IMR-90 (cell line): ENCODE measurements at regions not wholly inside any gene's neighbourhood (a gene's known extent, or its start where the extent isn't known, plus 50 kb on each side); places are given as distances from the start of the nearest gene placed in this dataset.

Source experiments
- ATAC-seq: fragments of 200-7000 bp; cut with Tn5 transposase; 2 replicates; pipeline ENCODE4 v1.9.1; 2020; ENCODE audit warnings: low read depth, mild to moderate bottlenecking, moderate library complexity
- BruUV-seq: library from RNA; stranded (reverse); fragments of 400-500 nt; replicated peaks from 2 replicates; lab custom pipeline; 2021; lab: Mats Ljungman, UMichigan
- CTCF ChIA-PET: fragments of 300-600 bp; formaldehyde crosslinking; extraction: SDS; loops from one replicate; lab custom pipeline; 2021; ENCODE audit warnings: antibody characterized with exemption; lab: Yijun Ruan, JAX
- POLR2A ChIA-PET: fragments of 300-600 bp; sonication (Branson Sonifier 250); formaldehyde crosslinking; loops from one replicate; lab custom pipeline; 2022; ENCODE audit warnings: antibody characterized with exemption; ENCODE audit not compliant: unreplicated experiment; lab: Charles Lee
- DNase-seq: peaks from one replicate; pipeline ENCODE4 v3.0.0; 2013
- H2AFZ ChIP-seq: replicated peaks from 2 replicates; pipeline ENCODE3; 2013; ENCODE audit warnings: low read length, mild to moderate bottlenecking; ENCODE audit not compliant: poor library complexity
- H2AK5ac ChIP-seq: 2 replicates; pipeline ENCODE4 v1.6.1; 2013; ENCODE audit warnings: low read depth, low read length, inconsistent platforms
- H2AK9ac ChIP-seq: replicated peaks from 2 replicates; pipeline ENCODE3; 2013; ENCODE audit warnings: mild to moderate bottlenecking, low read depth, low read length, moderate library complexity; ENCODE audit not compliant: poor library complexity
- H2BK120ac ChIP-seq: 2 replicates; pipeline ENCODE4 v1.6.1; 2013; ENCODE audit warnings: low read depth, low read length, inconsistent platforms
- H2BK15ac ChIP-seq: 3 replicates; pipeline ENCODE4 v1.6.1; 2013; ENCODE audit warnings: low read depth, low read length, inconsistent platforms
- H2BK20ac ChIP-seq: 2 replicates; pipeline ENCODE4 v1.6.1; 2013; ENCODE audit warnings: low read depth, mild to moderate bottlenecking, inconsistent platforms, low read length, moderate library complexity
- H2BK5ac ChIP-seq: 2 replicates; pipeline ENCODE4 v1.6.1; 2013; ENCODE audit warnings: mild to moderate bottlenecking, low read depth, low read length, inconsistent platforms; ENCODE audit not compliant: poor library complexity, severe bottlenecking
- H3K14ac ChIP-seq: replicated peaks from 2 replicates; pipeline ENCODE4 v1.6.1; 2013; ENCODE audit warnings: low read depth, low read length, inconsistent platforms
- H3K18ac ChIP-seq: 2 replicates; pipeline ENCODE4 v1.6.1; 2013; ENCODE audit warnings: low read depth, low read length, control low read depth
- H3K23ac ChIP-seq: 2 replicates; pipeline ENCODE4 v1.6.1; 2013; ENCODE audit warnings: low read depth, low read length, inconsistent platforms
- H3K27ac ChIP-seq: 2 replicates; pipeline ENCODE4 v1.5.1; 2013; ENCODE audit warnings: mild to moderate bottlenecking, control low read depth, low read length; ENCODE audit not compliant: insufficient read depth
- H3K27me3 ChIP-seq: 2 replicates; pipeline ENCODE4 v1.6.1; 2013; ENCODE audit warnings: low read length; ENCODE audit not compliant: control insufficient read depth, insufficient read depth
- H3K36me3 ChIP-seq: 2 replicates; pipeline ENCODE4 v1.6.1; 2013; ENCODE audit warnings: low read length, mixed read lengths; ENCODE audit not compliant: control insufficient read depth, insufficient read depth
- H3K4ac ChIP-seq: 2 replicates; pipeline ENCODE4 v1.6.1; 2013; ENCODE audit warnings: low read depth, low read length, inconsistent platforms
- H3K4me1 ChIP-seq: 2 replicates; pipeline ENCODE4 v1.6.1; 2013; ENCODE audit warnings: low read length, mixed read lengths; ENCODE audit not compliant: control insufficient read depth, insufficient read depth
- H3K4me2 ChIP-seq: 2 replicates; pipeline ENCODE4 v1.6.1; 2013; ENCODE audit warnings: low read depth, mild to moderate bottlenecking, control low read depth, low read length, moderate library complexity
- H3K4me3 ChIP-seq: 2 replicates; pipeline ENCODE4 v1.5.1; 2013; ENCODE audit warnings: low read depth, mild to moderate bottlenecking, control low read depth, low read length, moderate library complexity; ENCODE audit not compliant: insufficient read depth
- H3K56ac ChIP-seq: 2 replicates; pipeline ENCODE4 v1.6.1; 2013; ENCODE audit warnings: low read length, inconsistent platforms; ENCODE audit not compliant: insufficient read depth; ENCODE audit errors: extremely low read depth
- H3K79me1 ChIP-seq, 2 experiments: 2 replicates each; pipeline ENCODE4 v1.6.1; 2013; ENCODE audit warnings: low read length in 2 of 2, inconsistent platforms in 1 of 2, low read depth in 1 of 2
- H3K9ac ChIP-seq: 2 replicates; pipeline ENCODE4 v1.6.1; 2013; ENCODE audit warnings: low read depth, low read length, control low read depth
- H3K9me1 ChIP-seq: 2 replicates; pipeline ENCODE4 v1.6.1; 2013; ENCODE audit warnings: low read length, inconsistent platforms; ENCODE audit not compliant: insufficient read depth
- H3K9me3 ChIP-seq: 2 replicates; pipeline ENCODE4 v1.6.1; 2013; ENCODE audit warnings: low read length; ENCODE audit not compliant: control insufficient read depth, insufficient read depth
- H4K20me1 ChIP-seq: 2 replicates; pipeline ENCODE4 v1.6.1; 2013; ENCODE audit warnings: low read length, inconsistent platforms; ENCODE audit not compliant: insufficient read depth
- H4K5ac ChIP-seq: 2 replicates; pipeline ENCODE4 v1.6.1; 2013; ENCODE audit warnings: mild to moderate bottlenecking, low read depth, low read length, control low read depth
- H4K8ac ChIP-seq, 2 experiments: 2 replicates each; pipeline ENCODE4 v1.6.1; 2013; ENCODE audit warnings: low read depth in 2 of 2, low read length in 2 of 2, control low read depth in 1 of 2, inconsistent platforms in 1 of 2
- H4K91ac ChIP-seq: 2 replicates; pipeline ENCODE4 v1.6.1; 2013; ENCODE audit warnings: low read depth, low read length, inconsistent platforms; ENCODE audit not compliant: insufficient read depth
- BHLHE40 ChIP-seq: fragments of 150-350 bp; IDR thresholded peaks from 2 replicates; pipeline ENCODE4 v1.6.1; 2016; ENCODE audit warnings: mild to moderate bottlenecking, low read depth, low read length
- CHD1 ChIP-seq: IDR thresholded peaks from 2 replicates; pipeline ENCODE4 v1.6.1; 2012; ENCODE audit warnings: low read depth, low read length, improper control_type of control experiment
- ELK1 ChIP-seq: fragments of 150-350 bp; IDR thresholded peaks from 2 replicates; pipeline ENCODE4 v1.6.1; 2016; ENCODE audit warnings: low read depth, mild to moderate bottlenecking, low read length, moderate library complexity, borderline replicate concordance
- FOS ChIP-seq: fragments of 150-350 bp; IDR thresholded peaks from 2 replicates; pipeline ENCODE4 v1.6.1; 2016; ENCODE audit warnings: low read depth, low read length
- MAFK ChIP-seq: IDR thresholded peaks from 2 replicates; pipeline ENCODE4 v1.6.1; 2012; ENCODE audit warnings: low read depth, low read length, improper control_type of control experiment
- MAZ ChIP-seq: IDR thresholded peaks from 2 replicates; pipeline ENCODE4 v1.6.1; 2012; ENCODE audit warnings: low read depth, mild to moderate bottlenecking, low read length, improper control_type of control experiment, moderate library complexity, borderline replicate concordance
- MXI1 ChIP-seq: IDR thresholded peaks from 2 replicates; pipeline ENCODE4 v1.6.1; 2012; ENCODE audit warnings: low read depth, mild to moderate bottlenecking, low read length, moderate library complexity, borderline replicate concordance
- NFE2L2 ChIP-seq: fragments of 150-350 bp; IDR thresholded peaks from 2 replicates; pipeline ENCODE4 v1.6.1; 2016; ENCODE audit warnings: low read depth, mild to moderate bottlenecking, low read length
- POLR2A ChIP-seq: IDR thresholded peaks from 2 replicates; pipeline ENCODE4 v1.6.1; 2012; ENCODE audit warnings: mild to moderate bottlenecking, low read depth, low read length
- RFX5 ChIP-seq: IDR thresholded peaks from 2 replicates; pipeline ENCODE4 v1.8.0; 2012; ENCODE audit warnings: low read depth, mild to moderate bottlenecking, low read length, moderate library complexity
- SMC3 ChIP-seq: fragments of 150-350 bp; IDR thresholded peaks from 2 replicates; pipeline ENCODE4 v1.6.1; 2016; ENCODE audit warnings: low read depth, mild to moderate bottlenecking, antibody characterized with exemption, low read length, moderate library complexity
- WGBS, 2 experiments: methylation state at CpG; one replicate each; pipeline versions ENCODE4 v1.1.5 to v1.1.7; 2013; ENCODE audit warnings: missing lambda C conversion rate in 2 of 2; ENCODE audit not compliant: insufficient read length in 1 of 2; ENCODE audit errors: extremely low coverage in 2 of 2; 5-methylcytosine and 5-hydroxymethylcytosine counted together
- dilution Hi-C: fragments of 300-500 bp; cut with HindIII; formaldehyde crosslinking; loops from one replicate; pipeline ENCODE4 v1.14.3; 2018; ENCODE audit warnings: low sequenced_read_pairs; ENCODE audit not compliant: unreplicated experiment
- in situ Hi-C: fragments of 300-500 bp; cut with MboI; formaldehyde crosslinking; loops from 3 replicates; pipeline ENCODE4 v1.14.3; 2019; ENCODE audit warnings: low sequenced_read_pairs, inconsistent platforms, mixed read lengths
- intact Hi-C: fragments of 100-400 bp; cut with micrococcal nuclease; formaldehyde crosslinking; loops from 2 replicates; pipeline ENCODE4 v1.10.0; 2022

- H2BK20ac ChIP-seq, result peak overlapping the region; percentile 96
- WGBS, 2 experiments, result 80% methylated on average over 1 of the region's 12 CpGs; no CpG with 5 or more reads in 1 of the 2 experiments
- peaks cover 0 to 5% of the 10 kb centered on the region in 2 experiments; a peak in 1 of 4 replicates for H3K79me1 ChIP-seq
- H2BK120ac ChIP-seq, result peak overlapping the region; percentile 85
- DNase-seq (no peak), ATAC-seq (no peak)
- H2AFZ ChIP-seq, result peak overlapping the region; percentile 17
- in situ Hi-C loops, result no loop called here
- H4K8ac ChIP-seq, result peak overlapping the region; percentile 92; a peak in 2 of 4 replicates
- ChIA-PET POLR2A (no interaction called here), CTCF (interaction anchor here (0.6 kb wide), 1 partner anchor 255 kb away, joined by 5 read pairs; no protein-coding TSS in a partner anchor)
- H3K9me3 ChIP-seq, result no peaks in the 10 kb centered on the region
- H3K14ac ChIP-seq, result no peak overlapping the region
- dilution Hi-C loops, result no loop called here
- no peaks in the 10 kb centered on the region for H4K20me1 ChIP-seq
- H3K4me3 ChIP-seq, result no peak overlapping the region
- no peak overlapping the region for H3K9ac ChIP-seq
- H3K27ac ChIP-seq, result no peak overlapping the region
- no peak overlapping the region; the same call in 1 of the 2 replicates for H4K5ac ChIP-seq
- BruUV-seq, result no TSS peak
- H2BK15ac ChIP-seq, result peak overlapping the region; percentile 81; the same call in 2 of the 3 replicates
- peak overlapping the region; percentile 93 for H2AK5ac ChIP-seq
- no peaks in the 10 kb centered on the region for H3K27me3 ChIP-seq
- no peaks in the 10 kb centered on the region for H3K36me3 ChIP-seq
- no peak for TF ChIP-seq BHLHE40
- TF ChIP-seq FOS, result no peak
- TF ChIP-seq NFE2L2, result no peak
- no peak for TF ChIP-seq SMC3
- TF ChIP-seq ELK1, result no peak
- no peak for TF ChIP-seq MXI1
- TF ChIP-seq POLR2A, result no peak
- no peak for TF ChIP-seq MAZ
- no peak for TF ChIP-seq RFX5
- TF ChIP-seq CHD1, result no peak
- no peak for TF ChIP-seq MAFK
- no peak overlapping the region for H2BK5ac ChIP-seq
- H4K91ac ChIP-seq, result peak overlapping the region; percentile 97
- H3K18ac ChIP-seq, result peak overlapping the region; percentile 51; the same call in 1 of the 2 replicates
- H3K4me1 ChIP-seq, result peaks cover 46% of the 10 kb centered on the region
- no peak overlapping the region for H2AK9ac ChIP-seq
- no peak overlapping the region for H3K23ac ChIP-seq
- peaks cover 23% of the 10 kb centered on the region for H3K9me1 ChIP-seq
- H3K4ac ChIP-seq, result peak overlapping the region; percentile 90
- H3K4me2 ChIP-seq, result no peak overlapping the region
- intact Hi-C loops, result loop anchor here (5.0 to 10.0 kb wide), 2 partner anchors 83 to 120 kb away; no protein-coding TSS in a partner anchor
- H3K56ac ChIP-seq, result no peak overlapping the region
Measured at GRCh38 chr22:44364751-44365130, 52.0 kb upstream of the SHISAL1 start.
